Gastroesophageal sphincter (tissue), 3 donors: ENCODE measurements at regions not wholly inside any gene's neighbourhood (a gene's known extent, or its start where the extent isn't known, plus 50 kb on each side); places are given as distances from the start of the nearest gene placed in this dataset.

Source experiments
- CTCF ChIP-seq, 4 experiments: fragments of 200-600 bp in 2 of 4; fragments of 450-650 bp in 2 of 4; sonication (generic) in 1 of 4; IDR thresholded peaks; one replicate each; pipeline ENCODE4 v1.5.1; 2017 to 2019; ENCODE audit warnings: antibody characterized with exemption in 4 of 4, mild to moderate bottlenecking in 2 of 4, moderate library complexity in 2 of 4
- EP300 ChIP-seq: sonication (generic); formaldehyde crosslinking; IDR thresholded peaks from one replicate; pipeline ENCODE4 v1.6.1; 2017; ENCODE audit warnings: antibody characterized with exemption, mild to moderate bottlenecking
- POLR2A ChIP-seq, 2 donors: fragments of 450-650 bp; IDR thresholded peaks; one replicate each; pipeline ENCODE4 v1.6.1; 2017; ENCODE audit warnings: antibody characterized with exemption in 2 of 2, mild to moderate bottlenecking in 2 of 2, moderate library complexity in 1 of 2
- POLR2AphosphoS5 ChIP-seq: sonication (generic); formaldehyde crosslinking; IDR thresholded peaks from one replicate; pipeline ENCODE4 v1.6.1; 2017; ENCODE audit warnings: antibody characterized with exemption

DNA sequence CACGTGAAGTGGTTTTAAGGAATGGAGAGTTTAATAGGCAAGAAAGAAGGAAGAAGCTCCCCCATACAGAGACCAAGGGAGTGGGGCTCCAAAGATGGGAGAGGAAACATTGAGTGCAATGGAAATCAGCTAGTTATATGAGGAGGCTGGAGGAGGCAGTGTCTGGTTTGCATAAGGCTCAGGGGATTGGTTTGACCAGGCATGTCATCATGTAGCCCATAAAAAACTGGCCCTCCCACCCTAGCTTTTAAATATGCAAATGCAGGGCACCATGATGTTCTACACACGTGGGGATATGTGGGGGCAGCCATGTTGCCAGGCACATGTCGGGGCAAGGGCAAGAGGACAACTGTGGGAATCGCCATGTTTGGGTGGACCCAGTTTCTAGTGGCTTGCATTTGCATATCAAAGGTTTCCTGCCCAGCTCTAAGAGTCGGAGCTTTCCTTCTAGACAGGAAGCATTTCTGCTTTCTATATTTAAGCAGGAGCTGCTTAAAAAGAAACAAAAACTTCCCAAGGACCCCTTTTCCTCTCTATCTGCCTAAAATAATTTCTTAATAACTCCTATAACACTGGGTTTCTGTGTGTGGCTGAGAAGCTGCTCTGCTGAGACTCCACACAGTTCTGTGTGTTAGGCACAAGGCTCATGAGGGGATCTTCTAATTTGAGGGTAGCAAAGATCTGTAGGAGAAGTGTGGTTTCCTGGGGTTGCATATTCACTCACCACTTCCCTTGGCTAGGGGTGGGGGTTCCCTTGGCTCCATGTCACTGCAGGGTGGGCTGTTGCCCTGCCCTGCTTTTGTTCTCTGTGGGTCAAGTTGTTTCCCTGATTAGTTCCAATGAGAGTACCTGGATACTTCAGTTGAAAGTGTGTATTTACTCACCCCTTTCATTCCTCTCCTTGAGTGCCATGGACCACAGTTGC is 113.5 kb downstream of the VSIG4 start:
- TF ChIP-seq CTCF (IDR thresholded peaks at IDR 0.05) (no peak), POLR2A (IDR thresholded peaks at IDR 0.05) (no peak), POLR2AphosphoS5 (no peak), EP300 (no peak)
